Endothelial cell (in vitro differentiated cells): ENCODE measurements at regions not wholly inside any gene's neighbourhood (a gene's known extent, or its start where the extent isn't known, plus 50 kb on each side); places are given as distances from the start of the nearest gene placed in this dataset.

Experiments used
- DNase-seq: peaks from one replicate; pipeline ENCODE4 v3.0.0; 2021; ENCODE audit warnings: low spot score
- H3K27ac Mint-ChIP-seq: one replicate; pipeline ENCODE4 v1.8.0; 2021; ENCODE audit warnings: mixed read lengths, inconsistent platforms; ENCODE audit not compliant: unreplicated experiment
- H3K27me3 Mint-ChIP-seq: one replicate; pipeline ENCODE4 v1.8.0; 2021; ENCODE audit warnings: mild to moderate bottlenecking, moderate library complexity, mixed read lengths, inconsistent platforms; ENCODE audit not compliant: unreplicated experiment
- H3K36me3 Mint-ChIP-seq: one replicate; pipeline ENCODE4 v1.8.0; 2021; ENCODE audit warnings: mild to moderate bottlenecking, low read depth, mixed read lengths, inconsistent platforms; ENCODE audit not compliant: unreplicated experiment
- H3K4me1 Mint-ChIP-seq: one replicate; pipeline ENCODE4 v1.8.0; 2021; ENCODE audit warnings: mild to moderate bottlenecking, mixed read lengths, inconsistent platforms; ENCODE audit not compliant: unreplicated experiment
- H3K4me3 Mint-ChIP-seq: one replicate; pipeline ENCODE4 v1.8.0; 2021; ENCODE audit warnings: mild to moderate bottlenecking, mixed read lengths, inconsistent platforms; ENCODE audit not compliant: unreplicated experiment
- H3K9me3 Mint-ChIP-seq: one replicate; pipeline ENCODE4 v1.8.0; 2021; ENCODE audit warnings: mixed read lengths, inconsistent platforms; ENCODE audit not compliant: unreplicated experiment
- TF ChIP-seq, protein P1 (sequence below): fragments of 200-600 bp; sonication (generic); IDR thresholded peaks from one replicate; pipeline ENCODE4 v1.5.0; 2021; ENCODE audit warnings: antibody characterized with exemption; ENCODE audit not compliant: unreplicated experiment

DNA sequence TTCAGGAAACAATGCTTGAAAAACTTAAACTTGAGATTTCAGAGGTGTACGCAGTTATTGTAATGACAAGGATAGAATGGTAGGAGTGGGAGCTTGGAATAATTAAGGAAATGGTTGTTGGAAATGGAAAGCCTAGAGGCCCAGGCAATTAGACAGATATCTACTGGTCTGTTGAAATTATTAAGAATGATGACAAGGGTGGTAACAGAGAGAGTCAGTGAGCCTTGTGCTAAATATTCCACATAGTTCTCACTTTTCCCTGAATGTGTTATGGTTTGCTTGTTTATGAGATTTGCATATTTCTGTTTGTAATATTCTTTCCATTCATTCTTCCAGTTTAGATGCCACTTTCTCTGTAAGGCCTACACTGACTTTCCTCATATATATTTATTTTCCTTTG is 66.0 kb upstream of the ATP2B1 start:
- Mint-ChIP-seq H3K36me3 (no peaks in the 10 kb centered on the region), H3K4me1 (no peaks in the 10 kb centered on the region), H3K4me3 (no peak overlapping the region), H3K27ac (no peak overlapping the region), H3K9me3 (no peaks in the 10 kb centered on the region), H3K27me3 (peaks cover 1% of the 10 kb centered on the region)
- DNase-seq = no peak
- TF ChIP-seq, protein P1, sequence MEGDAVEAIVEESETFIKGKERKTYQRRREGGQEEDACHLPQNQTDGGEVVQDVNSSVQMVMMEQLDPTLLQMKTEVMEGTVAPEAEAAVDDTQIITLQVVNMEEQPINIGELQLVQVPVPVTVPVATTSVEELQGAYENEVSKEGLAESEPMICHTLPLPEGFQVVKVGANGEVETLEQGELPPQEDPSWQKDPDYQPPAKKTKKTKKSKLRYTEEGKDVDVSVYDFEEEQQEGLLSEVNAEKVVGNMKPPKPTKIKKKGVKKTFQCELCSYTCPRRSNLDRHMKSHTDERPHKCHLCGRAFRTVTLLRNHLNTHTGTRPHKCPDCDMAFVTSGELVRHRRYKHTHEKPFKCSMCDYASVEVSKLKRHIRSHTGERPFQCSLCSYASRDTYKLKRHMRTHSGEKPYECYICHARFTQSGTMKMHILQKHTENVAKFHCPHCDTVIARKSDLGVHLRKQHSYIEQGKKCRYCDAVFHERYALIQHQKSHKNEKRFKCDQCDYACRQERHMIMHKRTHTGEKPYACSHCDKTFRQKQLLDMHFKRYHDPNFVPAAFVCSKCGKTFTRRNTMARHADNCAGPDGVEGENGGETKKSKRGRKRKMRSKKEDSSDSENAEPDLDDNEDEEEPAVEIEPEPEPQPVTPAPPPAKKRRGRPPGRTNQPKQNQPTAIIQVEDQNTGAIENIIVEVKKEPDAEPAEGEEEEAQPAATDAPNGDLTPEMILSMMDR = no peak

DNA sequence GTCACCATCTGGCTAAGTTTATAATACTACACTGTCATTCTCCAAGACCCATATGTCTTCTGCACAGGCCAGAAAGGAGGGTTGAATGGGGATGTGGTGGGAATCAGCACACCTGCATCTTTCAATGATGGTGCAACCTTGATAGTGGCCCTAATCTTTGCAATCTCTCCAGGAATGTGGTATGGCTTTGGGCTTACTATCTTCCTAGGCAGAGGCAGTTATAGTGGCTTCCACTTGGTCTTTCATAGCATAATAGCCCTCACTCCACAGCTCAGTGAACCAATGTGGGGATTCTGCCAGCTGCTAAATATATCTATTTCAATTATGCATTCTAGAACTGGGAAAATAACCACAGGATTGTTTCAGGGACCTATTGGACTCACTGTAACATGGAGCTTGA is 61.8 kb upstream of the ATP2B1 start:
- TF ChIP-seq, protein P1 = no peak
- H3K27ac Mint-ChIP-seq = no peak overlapping the region
- no peaks in the 10 kb centered on the region for H3K36me3 Mint-ChIP-seq
- peaks cover 3% of the 10 kb centered on the region for H3K4me1 Mint-ChIP-seq
- H3K27me3 Mint-ChIP-seq = peaks cover 1% of the 10 kb centered on the region
- H3K9me3 Mint-ChIP-seq = no peaks in the 10 kb centered on the region
- H3K4me3 Mint-ChIP-seq = no peak overlapping the region
- DNase-seq = no peak

DNA sequence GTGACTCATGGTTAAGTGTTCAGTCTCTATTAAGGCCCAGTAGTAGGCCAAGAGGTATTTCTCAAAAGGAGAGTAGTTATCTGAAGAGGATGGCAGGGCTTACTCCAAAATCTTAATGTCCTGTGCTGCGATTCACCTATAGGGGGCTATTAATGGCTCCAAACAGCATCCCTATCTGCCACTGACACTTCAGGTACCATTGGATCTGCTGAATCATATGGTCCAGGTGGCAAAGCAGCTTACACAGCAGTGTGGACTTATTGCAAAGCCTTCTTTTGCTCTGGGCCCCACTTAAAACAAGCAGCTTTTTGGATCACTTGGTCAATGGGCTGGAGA is 60.8 kb upstream of the ATP2B1 start:
- Mint-ChIP-seq H3K27me3 (peaks cover 1% of the 10 kb centered on the region), H3K9me3 (no peaks in the 10 kb centered on the region), H3K27ac (no peak overlapping the region), H3K36me3 (no peaks in the 10 kb centered on the region), H3K4me1 (peaks cover 3% of the 10 kb centered on the region), H3K4me3 (no peak overlapping the region)
- TF ChIP-seq, protein P1 = peak; percentile 14
- no peak for DNase-seq

DNA sequence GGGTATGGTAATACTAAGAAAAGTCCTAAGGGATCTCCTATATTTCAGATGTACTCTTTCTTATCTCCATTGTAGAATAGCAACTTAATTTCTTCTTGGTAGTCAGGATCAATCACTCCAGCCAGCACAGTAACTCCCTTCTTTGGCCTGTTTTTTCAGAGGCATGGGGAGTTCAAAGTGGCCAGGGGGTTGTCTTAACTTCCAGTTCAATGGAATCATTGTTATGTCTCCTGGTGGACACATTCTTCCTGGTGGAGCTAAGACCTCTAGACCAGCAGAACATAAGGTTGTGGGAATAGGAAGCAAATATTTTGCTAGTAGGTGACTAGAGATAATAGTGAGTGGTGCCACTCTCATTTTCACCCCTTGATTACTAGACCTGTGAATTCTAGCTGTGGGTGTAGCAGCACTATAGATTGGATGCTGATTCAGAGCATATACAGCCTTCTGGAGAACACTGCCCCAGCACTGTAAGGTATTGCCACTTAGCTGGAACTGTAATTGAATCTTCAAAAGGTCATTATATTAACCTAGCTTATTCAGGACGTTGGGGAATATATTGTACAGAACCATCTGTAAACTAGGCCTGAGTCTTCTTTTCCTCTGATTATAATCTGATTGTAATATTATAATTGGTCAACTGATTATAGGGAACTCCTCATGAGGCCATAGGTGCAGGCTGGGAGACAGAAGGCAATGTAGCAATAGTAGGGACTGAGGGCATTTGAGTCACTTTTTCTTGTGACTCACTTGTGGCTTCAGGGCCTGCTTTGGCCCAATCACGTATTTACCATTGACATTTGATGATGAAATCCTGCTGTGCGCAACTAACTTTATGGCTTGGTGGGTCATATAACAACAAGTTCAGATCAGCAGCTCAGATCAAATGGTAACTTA is 60.2 kb upstream of the ATP2B1 start:
- Mint-ChIP-seq H3K27me3 (no peaks in the 10 kb centered on the region), H3K4me1 (peaks cover 3% of the 10 kb centered on the region), H3K27ac (no peak overlapping the region), H3K36me3 (no peaks in the 10 kb centered on the region), H3K4me3 (no peak overlapping the region), H3K9me3 (no peaks in the 10 kb centered on the region)
- no peak for DNase-seq
- TF ChIP-seq, protein P1 = no peak
